ENCODE measurements at regions not wholly inside any gene's neighbourhood (a gene's known extent, or its start where the extent isn't known, plus 50 kb on each side); places are given as distances from the start of the nearest gene placed in this dataset.

DNA sequence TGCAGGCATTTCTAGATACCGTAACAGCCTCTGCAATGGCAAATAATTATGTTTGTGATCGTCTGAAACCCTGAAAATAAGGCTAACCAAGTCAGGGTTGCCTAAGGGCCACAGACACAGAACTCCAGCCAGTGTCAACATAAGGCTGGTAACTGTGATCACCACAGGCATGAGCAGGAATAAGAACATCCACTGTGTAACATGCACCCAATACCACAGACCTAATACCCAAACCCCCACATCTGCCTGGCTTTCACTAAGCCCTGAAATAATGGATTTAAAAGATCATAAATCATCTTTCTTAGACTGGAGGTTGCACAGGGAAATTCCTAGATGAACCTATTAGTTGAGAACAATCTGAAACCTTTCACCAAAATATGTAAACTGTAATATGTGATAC, 394.5 kb downstream of the NFIB start:
- H3K79me2 ChIP-seq (ENCODE audit: control insufficient read depth, insufficient read depth, low read length, poor library complexity) = no peaks in the 10 kb centered on the region
- no peak overlapping the region for H3K27ac ChIP-seq (ENCODE audit: low read depth, low read length)
- no peak overlapping the region for H2BK120ac ChIP-seq (ENCODE audit: insufficient read depth, low read length, poor library complexity)
- H2AK5ac ChIP-seq (ENCODE audit: low read length) = no peak overlapping the region
- H4K91ac ChIP-seq (ENCODE audit: low read depth, low read length) = no peak overlapping the region
- no peaks in the 10 kb centered on the region for H3K4me1 ChIP-seq (ENCODE audit: control insufficient read depth in 1 of 2, insufficient read depth in 2 of 2, low read length in 2 of 2)
- H3K27me3 ChIP-seq (ENCODE audit: insufficient read depth, low read length) = no peaks in the 10 kb centered on the region
- no peak overlapping the region for H3K14ac ChIP-seq (ENCODE audit: low read length)
- no peak overlapping the region for H4K8ac ChIP-seq (ENCODE audit: low read depth, low read length)
- no peaks in the 10 kb centered on the region for H3K36me3 ChIP-seq (ENCODE audit: control insufficient read depth in 1 of 2, insufficient read depth in 2 of 2, low read length in 2 of 2)
- WGBS (ENCODE audit: extremely low coverage, insufficient coverage, insufficient read length) = no CpG with 5 or more reads among the region's 2 CpGs
- H3K23ac ChIP-seq (ENCODE audit: low read length) = no peak overlapping the region
- H2AFZ ChIP-seq (ENCODE audit: insufficient read depth, low read length, poor library complexity) = no peak overlapping the region
- H3K4me3 ChIP-seq (ENCODE audit: low read depth, low read length) = no peak overlapping the region
- no peak overlapping the region for H3K18ac ChIP-seq (ENCODE audit: low read length)
- H3K79me1 ChIP-seq (ENCODE audit: low read length) = no peaks in the 10 kb centered on the region
- no peak overlapping the region for H4K12ac ChIP-seq (ENCODE audit: low read depth, low read length)
- H3K4ac ChIP-seq (ENCODE audit: low read depth, low read length) = no peak overlapping the region
- no peak overlapping the region for H2BK5ac ChIP-seq (ENCODE audit: low read depth, low read length, poor library complexity)
- no peak for DNase-seq
- H3K9me3 ChIP-seq (ENCODE audit: insufficient read depth, low read depth, low read length) = no peaks in the 10 kb centered on the region
- no peak overlapping the region for H2BK12ac ChIP-seq (ENCODE audit: low read length)
- no peak overlapping the region for H3K4me2 ChIP-seq (ENCODE audit: low read length)
- no peak overlapping the region for H3K9ac ChIP-seq (ENCODE audit: low read length)

GRCh38 chr9:13917534-13917933, 396.4 kb downstream of the NFIB start:
- H3K4ac ChIP-seq (ENCODE audit: low read depth, low read length) = no peak overlapping the region
- no peak overlapping the region for H3K23ac ChIP-seq (ENCODE audit: low read length)
- no peak overlapping the region for H3K27ac ChIP-seq (ENCODE audit: low read depth, low read length)
- H3K9ac ChIP-seq (ENCODE audit: low read length) = no peak overlapping the region
- no peak overlapping the region for H3K4me3 ChIP-seq (ENCODE audit: low read depth, low read length)
- H4K91ac ChIP-seq (ENCODE audit: low read depth, low read length) = no peak overlapping the region
- no peaks in the 10 kb centered on the region for H3K4me1 ChIP-seq (ENCODE audit: control insufficient read depth in 1 of 2, insufficient read depth in 2 of 2, low read length in 2 of 2)
- no peaks in the 10 kb centered on the region for H3K27me3 ChIP-seq (ENCODE audit: insufficient read depth, low read length)
- H2BK12ac ChIP-seq (ENCODE audit: low read length) = no peak overlapping the region
- H3K4me2 ChIP-seq (ENCODE audit: low read length) = no peak overlapping the region
- H4K8ac ChIP-seq (ENCODE audit: low read depth, low read length) = no peak overlapping the region
- H3K18ac ChIP-seq (ENCODE audit: low read length) = no peak overlapping the region
- H2BK5ac ChIP-seq (ENCODE audit: low read depth, low read length, poor library complexity) = no peak overlapping the region
- H3K79me1 ChIP-seq (ENCODE audit: low read length) = no peaks in the 10 kb centered on the region
- H2BK120ac ChIP-seq (ENCODE audit: insufficient read depth, low read length, poor library complexity) = no peak overlapping the region
- H3K14ac ChIP-seq (ENCODE audit: low read length) = no peak overlapping the region
- no peaks in the 10 kb centered on the region for H3K9me3 ChIP-seq (ENCODE audit: insufficient read depth, low read depth, low read length)
- H3K36me3 ChIP-seq (ENCODE audit: control insufficient read depth in 1 of 2, insufficient read depth in 2 of 2, low read length in 2 of 2) = no peaks in the 10 kb centered on the region
- H4K12ac ChIP-seq (ENCODE audit: low read depth, low read length) = no peak overlapping the region
- DNase-seq = no peak
- H3K79me2 ChIP-seq (ENCODE audit: control insufficient read depth, insufficient read depth, low read length, poor library complexity) = no peaks in the 10 kb centered on the region
- no peak overlapping the region for H2AK5ac ChIP-seq (ENCODE audit: low read length)
- no peak overlapping the region for H2AFZ ChIP-seq (ENCODE audit: insufficient read depth, low read length, poor library complexity)

- no peak overlapping the region for H3K18ac ChIP-seq (ENCODE audit: low read length)
- no peak overlapping the region for H2AK5ac ChIP-seq (ENCODE audit: low read length)
- no peaks in the 10 kb centered on the region for H3K79me1 ChIP-seq (ENCODE audit: low read length)
- no peak overlapping the region for H2AFZ ChIP-seq (ENCODE audit: insufficient read depth, low read length, poor library complexity)
- DNase-seq = peak; percentile 70 to 88
- no peak overlapping the region for H2BK120ac ChIP-seq (ENCODE audit: insufficient read depth, low read length, poor library complexity)
- H2BK12ac ChIP-seq (ENCODE audit: low read length) = no peak overlapping the region
- no peak overlapping the region for H2BK5ac ChIP-seq (ENCODE audit: low read depth, low read length, poor library complexity)
- no peak overlapping the region for H4K8ac ChIP-seq (ENCODE audit: low read depth, low read length)
- no CpG with 5 or more reads among the region's 4 CpGs for WGBS (ENCODE audit: extremely low coverage, insufficient coverage, insufficient read length)
- H3K36me3 ChIP-seq (ENCODE audit: control insufficient read depth in 1 of 2, insufficient read depth in 2 of 2, low read length in 2 of 2) = no peaks in the 10 kb centered on the region
- no peak overlapping the region for H3K4me3 ChIP-seq (ENCODE audit: low read depth, low read length)
- no peaks in the 10 kb centered on the region for H3K4me1 ChIP-seq (ENCODE audit: control insufficient read depth in 1 of 2, insufficient read depth in 2 of 2, low read length in 2 of 2)
- H4K12ac ChIP-seq (ENCODE audit: low read depth, low read length) = no peak overlapping the region
- no peak overlapping the region for H3K4me2 ChIP-seq (ENCODE audit: low read length)
- H3K27me3 ChIP-seq (ENCODE audit: insufficient read depth, low read length) = no peaks in the 10 kb centered on the region
- H3K4ac ChIP-seq (ENCODE audit: low read depth, low read length) = no peak overlapping the region
- H4K91ac ChIP-seq (ENCODE audit: low read depth, low read length) = no peak overlapping the region
- no peaks in the 10 kb centered on the region for H3K9me3 ChIP-seq (ENCODE audit: insufficient read depth, low read depth, low read length)
- no peak overlapping the region for H3K23ac ChIP-seq (ENCODE audit: low read length)
- H3K14ac ChIP-seq (ENCODE audit: low read length) = no peak overlapping the region
- no peaks in the 10 kb centered on the region for H3K79me2 ChIP-seq (ENCODE audit: control insufficient read depth, insufficient read depth, low read length, poor library complexity)
- H3K27ac ChIP-seq (ENCODE audit: low read depth, low read length) = no peak overlapping the region
- H3K9ac ChIP-seq (ENCODE audit: low read length) = no peak overlapping the region
Observed at GRCh38 chr9:13915591-13916301, 398.2 kb downstream of the NFIB start.

GRCh38 chr9:13915131-13915530, 398.8 kb downstream of the NFIB start:
- H4K91ac ChIP-seq (ENCODE audit: low read depth, low read length) = no peak overlapping the region
- H3K79me2 ChIP-seq (ENCODE audit: control insufficient read depth, insufficient read depth, low read length, poor library complexity) = no peaks in the 10 kb centered on the region
- peak in 1 of 2 donors; percentile 2 for DNase-seq
- no peak overlapping the region for H3K23ac ChIP-seq (ENCODE audit: low read length)
- no peak overlapping the region for H3K18ac ChIP-seq (ENCODE audit: low read length)
- H3K4me1 ChIP-seq (ENCODE audit: control insufficient read depth in 1 of 2, insufficient read depth in 2 of 2, low read length in 2 of 2) = no peaks in the 10 kb centered on the region
- no peaks in the 10 kb centered on the region for H3K79me1 ChIP-seq (ENCODE audit: low read length)
- H4K12ac ChIP-seq (ENCODE audit: low read depth, low read length) = no peak overlapping the region
- H2BK5ac ChIP-seq (ENCODE audit: low read depth, low read length, poor library complexity) = no peak overlapping the region
- no peak overlapping the region for H3K14ac ChIP-seq (ENCODE audit: low read length)
- no peaks in the 10 kb centered on the region for H3K27me3 ChIP-seq (ENCODE audit: insufficient read depth, low read length)
- no peaks in the 10 kb centered on the region for H3K9me3 ChIP-seq (ENCODE audit: insufficient read depth, low read depth, low read length)
- no peak overlapping the region for H3K4me3 ChIP-seq (ENCODE audit: low read depth, low read length)
- H3K36me3 ChIP-seq (ENCODE audit: control insufficient read depth in 1 of 2, insufficient read depth in 2 of 2, low read length in 2 of 2) = no peaks in the 10 kb centered on the region
- no peak overlapping the region for H2AK5ac ChIP-seq (ENCODE audit: low read length)
- no peak overlapping the region for H3K4ac ChIP-seq (ENCODE audit: low read depth, low read length)
- WGBS (ENCODE audit: extremely low coverage, insufficient coverage, insufficient read length) = no CpG with 5 or more reads among the region's 1 CpG
- no peak overlapping the region for H2BK12ac ChIP-seq (ENCODE audit: low read length)
- H2AFZ ChIP-seq (ENCODE audit: insufficient read depth, low read length, poor library complexity) = no peak overlapping the region
- H2BK120ac ChIP-seq (ENCODE audit: insufficient read depth, low read length, poor library complexity) = no peak overlapping the region
- no peak overlapping the region for H3K4me2 ChIP-seq (ENCODE audit: low read length)
- H3K9ac ChIP-seq (ENCODE audit: low read length) = no peak overlapping the region
- no peak overlapping the region for H4K8ac ChIP-seq (ENCODE audit: low read depth, low read length)
- no peak overlapping the region for H3K27ac ChIP-seq (ENCODE audit: low read depth, low read length)
